ENCODE measurements at regions not wholly inside any gene's neighbourhood (a gene's known extent, or its start where the extent isn't known, plus 50 kb on each side); places are given as distances from the start of the nearest gene placed in this dataset.

- TF ChIP-seq EP300 (IDR thresholded peaks at IDR 0.05; ENCODE audit: borderline replicate concordance) (no peak), FOXM1 (IDR thresholded peaks at IDR 0.05; ENCODE audit: borderline replicate concordance, low read depth) (no peak), TEAD4 (IDR thresholded peaks at IDR 0.05) (no peak)
- TF ChIP-seq, protein P1, sequence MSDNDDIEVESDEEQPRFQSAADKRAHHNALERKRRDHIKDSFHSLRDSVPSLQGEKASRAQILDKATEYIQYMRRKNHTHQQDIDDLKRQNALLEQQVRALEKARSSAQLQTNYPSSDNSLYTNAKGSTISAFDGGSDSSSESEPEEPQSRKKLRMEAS (IDR thresholded peaks at IDR 0.05): no peak
Observed at GRCh38 chr12:115338566-115339294, 654.8 kb upstream of the TBX3 start.
